ENCODE measurements at regions not wholly inside any gene's neighbourhood (a gene's known extent, or its start where the extent isn't known, plus 50 kb on each side); places are given as distances from the start of the nearest gene placed in this dataset.

DNA sequence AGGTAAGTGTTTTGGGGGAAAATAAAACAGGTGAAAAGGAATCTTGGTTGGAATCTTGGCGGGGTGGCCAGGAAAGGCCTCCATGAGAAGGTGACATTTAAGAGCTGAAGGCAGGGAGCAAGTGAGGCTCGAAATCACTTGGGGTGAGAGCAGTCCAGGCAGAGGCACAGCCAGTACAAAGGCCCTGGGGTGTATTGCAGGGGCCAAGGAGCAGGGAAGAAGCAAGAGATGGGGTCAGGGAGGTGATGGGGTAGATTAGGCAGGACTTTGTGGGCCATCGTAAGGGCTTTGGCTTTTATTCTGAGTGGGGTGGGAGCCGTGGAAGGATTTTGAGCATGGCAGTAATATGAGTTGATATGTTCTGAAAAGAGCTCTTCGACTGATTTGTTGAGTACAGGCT lies 551.1 kb downstream of the MN1 start:
- H3K27me3 ChIP-seq (replicated peaks; ENCODE audit: insufficient read depth), result no peaks in the 10 kb centered on the region
- no peaks in the 10 kb centered on the region for H3K9me3 ChIP-seq
- H3K4me1 ChIP-seq (replicated peaks), result no peaks in the 10 kb centered on the region
- DNase-seq (ENCODE audit: low spot score), result no peak
- no peak overlapping the region for H3K27ac ChIP-seq
- TF ChIP-seq POLR2A (IDR thresholded peaks at IDR 0.05), result no peak
- TF ChIP-seq, protein P1, sequence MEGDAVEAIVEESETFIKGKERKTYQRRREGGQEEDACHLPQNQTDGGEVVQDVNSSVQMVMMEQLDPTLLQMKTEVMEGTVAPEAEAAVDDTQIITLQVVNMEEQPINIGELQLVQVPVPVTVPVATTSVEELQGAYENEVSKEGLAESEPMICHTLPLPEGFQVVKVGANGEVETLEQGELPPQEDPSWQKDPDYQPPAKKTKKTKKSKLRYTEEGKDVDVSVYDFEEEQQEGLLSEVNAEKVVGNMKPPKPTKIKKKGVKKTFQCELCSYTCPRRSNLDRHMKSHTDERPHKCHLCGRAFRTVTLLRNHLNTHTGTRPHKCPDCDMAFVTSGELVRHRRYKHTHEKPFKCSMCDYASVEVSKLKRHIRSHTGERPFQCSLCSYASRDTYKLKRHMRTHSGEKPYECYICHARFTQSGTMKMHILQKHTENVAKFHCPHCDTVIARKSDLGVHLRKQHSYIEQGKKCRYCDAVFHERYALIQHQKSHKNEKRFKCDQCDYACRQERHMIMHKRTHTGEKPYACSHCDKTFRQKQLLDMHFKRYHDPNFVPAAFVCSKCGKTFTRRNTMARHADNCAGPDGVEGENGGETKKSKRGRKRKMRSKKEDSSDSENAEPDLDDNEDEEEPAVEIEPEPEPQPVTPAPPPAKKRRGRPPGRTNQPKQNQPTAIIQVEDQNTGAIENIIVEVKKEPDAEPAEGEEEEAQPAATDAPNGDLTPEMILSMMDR (IDR thresholded peaks at IDR 0.05), result no peak
- TF ChIP-seq POLR2AphosphoS5 (IDR thresholded peaks at IDR 0.05), result no peak
- H3K4me3 ChIP-seq, result no peak overlapping the region
- H3K36me3 ChIP-seq, result no peaks in the 10 kb centered on the region
- 92% methylated on average over 5 of the region's 5 CpGs for WGBS
- intact Hi-C loops (cut with DNase I), result no loop called here

DNA sequence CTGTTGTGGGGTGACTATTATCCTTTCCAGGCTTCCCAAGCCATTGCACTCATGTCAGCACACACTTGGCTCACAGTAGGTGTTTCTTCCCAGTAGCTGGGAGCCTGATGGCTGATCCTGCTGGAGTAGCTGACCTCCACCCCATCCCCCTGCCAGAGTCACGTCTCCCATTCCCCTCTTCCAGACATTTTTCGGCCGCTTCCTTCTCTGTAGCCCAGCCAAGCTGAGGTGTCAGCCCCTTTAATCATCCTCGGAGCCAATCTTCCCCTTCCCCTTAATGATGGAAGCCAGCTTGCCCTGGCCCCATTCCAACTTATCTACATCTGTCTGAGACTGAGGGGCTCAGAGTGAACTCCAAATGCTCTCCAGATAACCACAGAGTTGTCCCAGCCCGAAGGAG lies 550.7 kb downstream of the MN1 start:
- Histone ChIP-seq H3K9me3 (no peaks in the 10 kb centered on the region), H3K27ac (no peak overlapping the region), H3K4me1 (replicated peaks) (no peaks in the 10 kb centered on the region), H3K4me3 (no peak overlapping the region), H3K36me3 (no peaks in the 10 kb centered on the region), H3K27me3 (replicated peaks; ENCODE audit: insufficient read depth) (no peaks in the 10 kb centered on the region)
- DNase-seq (ENCODE audit: low spot score), result no peak
- intact Hi-C loops (cut with DNase I), result no loop called here
- WGBS, result 74% methylated on average over 5 of the region's 5 CpGs
- TF ChIP-seq POLR2AphosphoS5 (IDR thresholded peaks at IDR 0.05), result no peak
- TF ChIP-seq, protein P1 (IDR thresholded peaks at IDR 0.05), result no peak
- TF ChIP-seq POLR2A (IDR thresholded peaks at IDR 0.05), result no peak

DNA sequence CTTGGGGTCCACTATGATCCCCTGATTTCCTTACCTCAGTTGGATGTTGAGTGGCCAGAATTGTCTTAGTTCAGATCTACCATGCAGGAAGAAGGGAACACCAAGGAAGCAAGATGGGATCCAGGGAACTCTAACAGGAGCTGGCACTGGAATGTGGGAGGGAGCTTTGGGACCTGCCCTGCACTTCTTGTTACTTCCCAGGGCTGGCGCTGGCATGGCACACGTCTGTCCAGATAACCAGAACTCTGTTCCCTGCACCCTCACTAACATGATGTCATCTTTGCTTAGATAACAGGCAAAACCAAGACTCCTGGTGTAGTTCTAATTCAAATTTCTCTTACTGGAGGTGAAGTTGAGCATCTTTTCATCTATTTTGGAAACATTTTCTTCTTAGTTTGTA lies 550.0 kb downstream of the MN1 start:
- intact Hi-C loops (cut with DNase I), result no loop called here
- 79% methylated on average over 2 of the region's 2 CpGs for WGBS
- no peak for TF ChIP-seq POLR2AphosphoS5 (IDR thresholded peaks at IDR 0.05)
- no peak for TF ChIP-seq POLR2A (IDR thresholded peaks at IDR 0.05)
- TF ChIP-seq, protein P1 (IDR thresholded peaks at IDR 0.05), result no peak

DNA sequence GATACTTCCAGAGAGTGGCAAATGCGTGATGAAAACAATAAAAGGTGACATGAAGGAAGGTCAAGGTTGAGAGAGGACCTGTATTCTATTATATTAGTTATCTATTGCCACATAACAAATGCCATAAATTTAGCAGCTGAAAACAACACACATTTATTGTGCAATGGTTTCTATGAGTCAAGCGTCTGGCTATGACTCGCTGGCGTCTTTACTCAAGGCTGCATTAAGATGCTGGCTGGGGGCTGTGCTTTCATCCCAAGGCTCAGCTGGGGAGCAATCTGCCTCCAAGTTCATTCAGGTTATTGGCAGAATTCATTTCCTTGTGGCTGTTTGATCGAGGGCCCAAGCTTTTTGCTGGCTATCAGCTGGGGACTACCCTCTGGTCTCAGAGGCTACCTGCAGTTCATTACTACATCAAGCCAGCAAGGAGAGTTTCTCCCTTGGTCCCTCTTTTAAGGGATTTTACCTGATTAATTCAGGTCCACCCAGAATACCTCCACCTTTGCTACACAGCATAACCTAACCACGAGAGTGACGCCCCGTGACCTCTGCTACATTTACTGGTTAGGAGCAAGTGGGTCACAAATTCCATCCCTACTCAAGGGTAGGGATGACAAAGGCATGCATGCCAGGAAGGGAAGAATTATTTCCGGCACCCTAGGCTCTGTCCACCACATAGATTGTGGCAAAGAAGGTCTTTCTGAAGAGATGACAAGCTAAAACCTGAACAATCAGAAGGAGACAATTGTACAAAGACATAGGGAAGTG lies 549.1 kb downstream of the MN1 start:
- intact Hi-C loops (cut with DNase I), result no loop called here
- H3K27ac ChIP-seq, result no peak overlapping the region
- DNase-seq (ENCODE audit: low spot score), result no peak

More for the DNA sequence above, 550.0 kb downstream of the MN1 start:
- Histone ChIP-seq H3K36me3 (no peaks in the 10 kb centered on the region), H3K9me3 (no peaks in the 10 kb centered on the region), H3K4me1 (replicated peaks) (no peaks in the 10 kb centered on the region), H3K27ac (no peak overlapping the region), H3K4me3 (no peak overlapping the region), H3K27me3 (replicated peaks; ENCODE audit: insufficient read depth) (no peaks in the 10 kb centered on the region)
- no peak for DNase-seq (ENCODE audit: low spot score)

More for the DNA sequence above, 549.1 kb downstream of the MN1 start:
- Histone ChIP-seq H3K4me3 (no peak overlapping the region), H3K9me3 (no peaks in the 10 kb centered on the region), H3K27me3 (replicated peaks; ENCODE audit: insufficient read depth) (no peaks in the 10 kb centered on the region), H3K36me3 (no peaks in the 10 kb centered on the region), H3K4me1 (replicated peaks) (no peaks in the 10 kb centered on the region)
- 89% methylated on average over 9 of the region's 9 CpGs for WGBS
- TF ChIP-seq POLR2AphosphoS5 (IDR thresholded peaks at IDR 0.05) (no peak), POLR2A (IDR thresholded peaks at IDR 0.05) (no peak)
- TF ChIP-seq, protein P1 (IDR thresholded peaks at IDR 0.05), result no peak

All from prostate gland (tissue), 2 donors.